HepG2 (cell line): ENCODE measurements at regions not wholly inside any gene's neighbourhood (a gene's known extent, or its start where the extent isn't known, plus 50 kb on each side); places are given as distances from the start of the nearest gene placed in this dataset.

Experiments used
- ADNP ChIP-seq: sonication (generic); formaldehyde crosslinking; IDR thresholded peaks from 2 replicates; pipeline ENCODE4 v1.4.0; 2020; ENCODE audit warnings: missing genetic modification reagents
- CENPT ChIP-seq: sonication (generic); formaldehyde crosslinking; IDR thresholded peaks from 2 replicates; pipeline ENCODE4 v1.8.0; 2022; ENCODE audit warnings: low read depth, mild to moderate bottlenecking, moderate library complexity, missing genetic modification reagents
- CENPX ChIP-seq: sonication (generic); formaldehyde crosslinking; IDR thresholded peaks from 2 replicates; pipeline ENCODE4 v1.9.0; 2021; ENCODE audit warnings: mild to moderate bottlenecking, missing genetic modification reagents, moderate library complexity
- GABPA ChIP-seq, 2 experiments: IDR thresholded peaks; 2 replicates each; pipeline ENCODE4 v1.6.1; 2011 to 2016; ENCODE audit warnings: low read depth in 2 of 2, low read length in 1 of 2, missing biosample characterization in 1 of 2, missing genetic modification characterization in 1 of 2
- MAFK ChIP-seq, 2 experiments: IDR thresholded peaks in 1 of 2; conservative IDR thresholded peaks in 1 of 2; 2 replicates each; pipeline ENCODE4 v1.6.1; 2011; ENCODE audit warnings: improper control_type of control experiment in 2 of 2, low read length in 2 of 2
- MTF2 ChIP-seq: sonication (generic); formaldehyde crosslinking; IDR thresholded peaks from 2 replicates; pipeline ENCODE4 v1.5.0; 2020; ENCODE audit warnings: missing genetic modification reagents, borderline replicate concordance
- NRL ChIP-seq: sonication (generic); formaldehyde crosslinking; IDR thresholded peaks from 2 replicates; pipeline ENCODE4 v1.5.0; 2020; ENCODE audit warnings: missing genetic modification reagents, mild to moderate bottlenecking, moderate library complexity, borderline replicate concordance
- PAWR ChIP-seq: sonication (generic); formaldehyde crosslinking; IDR thresholded peaks from 2 replicates; pipeline ENCODE4 v1.4.0; 2020; ENCODE audit warnings: missing genetic modification reagents, mild to moderate bottlenecking, borderline replicate concordance
- REL ChIP-seq: sonication (generic); formaldehyde crosslinking; conservative IDR thresholded peaks from 2 replicates; pipeline ENCODE4 v1.8.0; 2022; ENCODE audit warnings: mild to moderate bottlenecking, missing genetic modification reagents, moderate library complexity
- SAP130 ChIP-seq: IDR thresholded peaks from 2 replicates; pipeline ENCODE4 v1.6.1; 2016; ENCODE audit warnings: low read depth
- SP4 ChIP-seq: sonication (generic); formaldehyde crosslinking; IDR thresholded peaks from 2 replicates; pipeline ENCODE4 v1.8.1; 2023; ENCODE audit warnings: mild to moderate bottlenecking, missing genetic modification reagents
- SP5 ChIP-seq: IDR thresholded peaks from 2 replicates; pipeline ENCODE4 v1.6.1; 2016; ENCODE audit warnings: low read depth, borderline replicate concordance
- SSRP1 ChIP-seq: IDR thresholded peaks from 2 replicates; pipeline ENCODE4 v1.6.1; 2016; ENCODE audit warnings: control low read depth
- ZBTB8A ChIP-seq: sonication (generic); formaldehyde crosslinking; IDR thresholded peaks from 2 replicates; pipeline ENCODE4 v1.4.0; 2020; ENCODE audit warnings: mild to moderate bottlenecking, low read depth, missing genetic modification reagents, borderline replicate concordance
- ZNF292 ChIP-seq: sonication (generic); formaldehyde crosslinking; IDR thresholded peaks from 2 replicates; pipeline ENCODE4 v1.8.1; 2022; ENCODE audit warnings: mild to moderate bottlenecking, low read depth, missing genetic modification reagents, borderline replicate concordance
- ZNF451 ChIP-seq: sonication (generic); formaldehyde crosslinking; IDR thresholded peaks from 2 replicates; pipeline ENCODE4 v1.5.0; 2020; ENCODE audit warnings: mild to moderate bottlenecking, missing genetic modification reagents
- ZNF552 ChIP-seq: sonication (generic); formaldehyde crosslinking; IDR thresholded peaks from 2 replicates; pipeline ENCODE4 v1.9.0; 2022; ENCODE audit warnings: missing genetic modification reagents, mild to moderate bottlenecking, borderline replicate concordance
- TF ChIP-seq, protein P1 (sequence below): sonication (generic); formaldehyde crosslinking; IDR thresholded peaks from 2 replicates; pipeline ENCODE4 v1.8.1; 2022; ENCODE audit warnings: mild to moderate bottlenecking, missing genetic modification reagents
- TF ChIP-seq, protein P2 (sequence below): sonication (generic); formaldehyde crosslinking; IDR thresholded peaks from 2 replicates; pipeline ENCODE4 v1.5.0; 2020; ENCODE audit warnings: missing genetic modification reagents
- TF ChIP-seq, protein P3 (sequence below): sonication (generic); formaldehyde crosslinking; IDR thresholded peaks from 2 replicates; pipeline ENCODE4 v1.8.0; 2022; ENCODE audit warnings: mild to moderate bottlenecking, missing genetic modification reagents, moderate library complexity
- TF ChIP-seq, protein P4 (sequence below): sonication (generic); formaldehyde crosslinking; IDR thresholded peaks from 2 replicates; pipeline ENCODE4 v1.4.0; 2020; ENCODE audit warnings: low read depth, missing genetic modification reagents
- TF ChIP-seq, protein P5 (sequence below): sonication (generic); formaldehyde crosslinking; IDR thresholded peaks from 2 replicates; pipeline ENCODE4 v1.4.0; 2020; ENCODE audit warnings: mild to moderate bottlenecking, missing genetic modification reagents

DNA sequence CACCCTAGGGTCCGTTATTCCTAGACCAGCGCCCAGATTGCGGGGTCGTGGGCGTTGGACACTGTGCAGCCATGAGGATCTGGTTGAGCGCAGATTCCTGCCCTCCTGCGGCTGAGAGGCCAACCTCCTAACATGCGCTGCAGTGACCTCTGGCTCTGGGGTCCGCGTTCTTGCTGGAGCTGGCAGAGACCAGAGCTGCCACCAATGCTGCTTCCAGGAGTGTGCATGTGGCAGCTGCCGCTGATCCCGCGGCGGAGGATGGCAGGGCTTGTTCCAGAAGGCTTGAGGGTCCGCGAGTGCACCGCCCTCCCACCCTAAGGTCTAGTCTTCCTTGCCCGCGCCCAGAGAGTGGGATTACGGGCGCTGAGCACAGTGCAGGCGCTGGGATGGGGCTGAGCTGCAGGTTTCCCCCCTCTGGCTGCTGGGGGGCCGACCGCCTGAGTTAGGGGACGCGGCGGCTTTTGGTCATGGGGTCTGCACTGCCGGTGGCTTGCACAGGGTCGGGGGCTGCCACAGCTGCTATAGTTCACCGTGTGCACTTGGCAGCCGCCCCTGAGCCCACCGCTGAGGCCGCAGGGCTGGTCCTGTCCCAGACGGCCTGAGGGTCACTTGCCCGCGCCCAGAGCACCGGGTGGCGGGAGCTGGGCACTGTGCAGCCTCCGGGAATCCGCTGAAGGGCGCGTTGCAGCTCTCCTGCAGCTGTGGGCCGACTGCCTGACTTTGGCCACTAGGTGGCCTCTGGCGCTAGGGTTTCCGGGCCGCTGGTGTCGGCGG, 145.9 kb downstream of the CCDC74A start (continued):
- TF ChIP-seq NRL (peak; percentile 0; the same call in 1 of the 2 replicates), GABPA (IDR thresholded peaks at IDR 0.05; ENCODE audit: low read depth, low read length) (no peak), GABPA (CRISPR knock-in tag; IDR thresholded peaks at IDR 0.05; ENCODE audit: low read depth) (no peak), SSRP1 (no peak), CENPX (no peak), ZNF451 (CRISPR knock-in tag) (peak; percentile 69; the same call in 1 of the 2 replicates), ZBTB8A (CRISPR knock-in tag) (no peak), PAWR (CRISPR knock-in tag) (no peak), CENPT (CRISPR knock-in tag) (no peak), SP4 (CRISPR knock-in tag) (peak; percentile 66; the same call in 1 of the 2 replicates), REL (CRISPR knock-in tag) (0 out of 2 replicates have a peak, but pooled peaks have one; percentile 45), MTF2 (CRISPR knock-in tag) (0 out of 2 replicates have a peak, but pooled peaks have one; percentile 53), MAFK (conservative IDR thresholded peaks at IDR 0.05 in 1 of 2, IDR thresholded peaks at IDR 0.05 in 1 of 2; ENCODE audit: low read length in 2 of 2) (no peak), ZNF292 (CRISPR knock-in tag) (peak; percentile 27; the same call in 1 of the 2 replicates), SP5 (CRISPR knock-in tag) (peak; percentile 61; the same call in 1 of the 2 replicates), ZNF552 (CRISPR knock-in tag) (no peak), ADNP (no peak), SAP130 (CRISPR knock-in tag) (peak; percentile 55; the same call in 1 of the 2 replicates)
- TF ChIP-seq, protein P1, sequence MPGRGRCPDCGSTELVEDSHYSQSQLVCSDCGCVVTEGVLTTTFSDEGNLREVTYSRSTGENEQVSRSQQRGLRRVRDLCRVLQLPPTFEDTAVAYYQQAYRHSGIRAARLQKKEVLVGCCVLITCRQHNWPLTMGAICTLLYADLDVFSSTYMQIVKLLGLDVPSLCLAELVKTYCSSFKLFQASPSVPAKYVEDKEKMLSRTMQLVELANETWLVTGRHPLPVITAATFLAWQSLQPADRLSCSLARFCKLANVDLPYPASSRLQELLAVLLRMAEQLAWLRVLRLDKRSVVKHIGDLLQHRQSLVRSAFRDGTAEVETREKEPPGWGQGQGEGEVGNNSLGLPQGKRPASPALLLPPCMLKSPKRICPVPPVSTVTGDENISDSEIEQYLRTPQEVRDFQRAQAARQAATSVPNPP (CRISPR knock-in tag) = 0 out of 2 replicates have a peak, but pooled peaks have one; percentile 46
- TF ChIP-seq, protein P2, sequence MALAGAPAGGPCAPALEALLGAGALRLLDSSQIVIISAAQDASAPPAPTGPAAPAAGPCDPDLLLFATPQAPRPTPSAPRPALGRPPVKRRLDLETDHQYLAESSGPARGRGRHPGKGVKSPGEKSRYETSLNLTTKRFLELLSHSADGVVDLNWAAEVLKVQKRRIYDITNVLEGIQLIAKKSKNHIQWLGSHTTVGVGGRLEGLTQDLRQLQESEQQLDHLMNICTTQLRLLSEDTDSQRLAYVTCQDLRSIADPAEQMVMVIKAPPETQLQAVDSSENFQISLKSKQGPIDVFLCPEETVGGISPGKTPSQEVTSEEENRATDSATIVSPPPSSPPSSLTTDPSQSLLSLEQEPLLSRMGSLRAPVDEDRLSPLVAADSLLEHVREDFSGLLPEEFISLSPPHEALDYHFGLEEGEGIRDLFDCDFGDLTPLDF = 0 out of 2 replicates have a peak, but pooled peaks have one; percentile 44
- TF ChIP-seq, protein P3, sequence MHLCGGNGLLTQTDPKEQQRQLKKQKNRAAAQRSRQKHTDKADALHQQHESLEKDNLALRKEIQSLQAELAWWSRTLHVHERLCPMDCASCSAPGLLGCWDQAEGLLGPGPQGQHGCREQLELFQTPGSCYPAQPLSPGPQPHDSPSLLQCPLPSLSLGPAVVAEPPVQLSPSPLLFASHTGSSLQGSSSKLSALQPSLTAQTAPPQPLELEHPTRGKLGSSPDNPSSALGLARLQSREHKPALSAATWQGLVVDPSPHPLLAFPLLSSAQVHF (CRISPR knock-in tag) = no peak
- TF ChIP-seq, protein P4, sequence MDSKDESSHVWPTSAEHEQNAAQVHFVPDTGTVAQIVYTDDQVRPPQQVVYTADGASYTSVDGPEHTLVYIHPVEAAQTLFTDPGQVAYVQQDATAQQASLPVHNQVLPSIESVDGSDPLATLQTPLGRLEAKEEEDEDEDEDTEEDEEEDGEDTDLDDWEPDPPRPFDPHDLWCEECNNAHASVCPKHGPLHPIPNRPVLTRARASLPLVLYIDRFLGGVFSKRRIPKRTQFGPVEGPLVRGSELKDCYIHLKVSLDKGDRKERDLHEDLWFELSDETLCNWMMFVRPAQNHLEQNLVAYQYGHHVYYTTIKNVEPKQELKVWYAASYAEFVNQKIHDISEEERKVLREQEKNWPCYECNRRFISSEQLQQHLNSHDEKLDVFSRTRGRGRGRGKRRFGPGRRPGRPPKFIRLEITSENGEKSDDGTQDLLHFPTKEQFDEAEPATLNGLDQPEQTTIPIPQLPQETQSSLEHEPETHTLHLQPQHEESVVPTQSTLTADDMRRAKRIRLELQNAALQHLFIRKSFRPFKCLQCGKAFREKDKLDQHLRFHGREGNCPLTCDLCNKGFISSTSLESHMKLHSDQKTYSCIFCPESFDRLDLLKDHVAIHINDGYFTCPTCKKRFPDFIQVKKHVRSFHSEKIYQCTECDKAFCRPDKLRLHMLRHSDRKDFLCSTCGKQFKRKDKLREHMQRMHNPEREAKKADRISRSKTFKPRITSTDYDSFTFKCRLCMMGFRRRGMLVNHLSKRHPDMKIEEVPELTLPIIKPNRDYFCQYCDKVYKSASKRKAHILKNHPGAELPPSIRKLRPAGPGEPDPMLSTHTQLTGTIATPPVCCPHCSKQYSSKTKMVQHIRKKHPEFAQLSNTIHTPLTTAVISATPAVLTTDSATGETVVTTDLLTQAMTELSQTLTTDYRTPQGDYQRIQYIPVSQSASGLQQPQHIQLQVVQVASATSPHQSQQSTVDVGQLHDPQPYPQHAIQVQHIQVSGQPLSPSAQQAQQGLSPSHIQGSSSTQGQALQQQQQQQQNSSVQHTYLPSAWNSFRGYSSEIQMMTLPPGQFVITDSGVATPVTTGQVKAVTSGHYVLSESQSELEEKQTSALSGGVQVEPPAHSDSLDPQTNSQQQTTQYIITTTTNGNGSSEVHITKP (CRISPR knock-in tag) = no peak
- TF ChIP-seq, protein P5, sequence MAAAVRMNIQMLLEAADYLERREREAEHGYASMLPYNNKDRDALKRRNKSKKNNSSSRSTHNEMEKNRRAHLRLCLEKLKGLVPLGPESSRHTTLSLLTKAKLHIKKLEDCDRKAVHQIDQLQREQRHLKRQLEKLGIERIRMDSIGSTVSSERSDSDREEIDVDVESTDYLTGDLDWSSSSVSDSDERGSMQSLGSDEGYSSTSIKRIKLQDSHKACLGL = peak; percentile 72
